Endothelial cell of umbilical vein (primary cell): ENCODE measurements at regions not wholly inside any gene's neighbourhood (a gene's known extent, or its start where the extent isn't known, plus 50 kb on each side); places are given as distances from the start of the nearest gene placed in this dataset.

ENCODE experiments used
- BruUV-seq: library from RNA; stranded (reverse); fragments of 400-500 nt; replicated peaks from 2 replicates; lab custom pipeline; 2021; lab: Mats Ljungman, UMichigan
- CTCF ChIA-PET: fragments of 300-600, 350-600 bp; sonication (Branson Sonifier 250); formaldehyde crosslinking; loops from one replicate; lab custom pipeline; 2021; ENCODE audit warnings: antibody characterized with exemption, inconsistent platforms; lab: Charles Lee
- POLR2A ChIA-PET: fragments of 300-600, 350-600 bp; sonication (Branson Sonifier 250); formaldehyde crosslinking; loops from one replicate; lab custom pipeline; 2021; ENCODE audit warnings: antibody characterized with exemption, inconsistent platforms; lab: Charles Lee
- DNase-seq: peaks from one replicate; pipeline ENCODE4 v3.0.0-alpha.2; 2011; ENCODE audit warnings: low read depth, low spot score
- FAIRE-seq: peaks from 2 replicates; lab custom pipeline; 2011; peaks lifted over from hg19 to GRCh38; lab: Jason Lieb, UNC
- H2AFZ ChIP-seq: 2 replicates; pipeline ENCODE4 v1.6.0; 2012; ENCODE audit warnings: low read depth, low read length, control low read depth, inconsistent platforms
- H3K27ac ChIP-seq: 2 replicates; pipeline ENCODE4 v1.5.1; 2011; ENCODE audit warnings: low read depth, mild to moderate bottlenecking, control low read depth, low read length, moderate library complexity; ENCODE audit not compliant: insufficient read depth
- H3K27me3 ChIP-seq, 2 experiments: 2 replicates each; pipeline versions ENCODE4 v1.6.0 to v1.6.1; 2011; ENCODE audit warnings: low read length in 2 of 2, mixed read lengths in 1 of 2; ENCODE audit not compliant: control insufficient read depth in 2 of 2, insufficient read depth in 2 of 2
- H3K36me3 ChIP-seq, 2 experiments: 2 replicates in 1 of 2; 3 replicates in 1 of 2; pipeline ENCODE4 v1.5.1; 2011; ENCODE audit warnings: low read length in 2 of 2, mild to moderate bottlenecking in 1 of 2, moderate library complexity in 1 of 2; ENCODE audit not compliant: control insufficient read depth in 2 of 2, insufficient read depth in 2 of 2; ENCODE audit errors: extremely low read depth in 1 of 2
- H3K4me1 ChIP-seq: 3 replicates; pipeline ENCODE4 v1.5.1; 2011; ENCODE audit warnings: mild to moderate bottlenecking, low read length; ENCODE audit not compliant: control insufficient read depth, insufficient read depth; ENCODE audit errors: extremely low read depth
- H3K4me2 ChIP-seq: 2 replicates; pipeline ENCODE4 v1.6.1; 2011; ENCODE audit warnings: low read length, control low read depth, mixed read lengths; ENCODE audit not compliant: insufficient read depth
- H3K4me3 ChIP-seq, 3 experiments: fragments of 200-600 bp in 1 of 3; sonication (generic), shearing (Covaris generic) in 1 of 3; replicated peaks in 1 of 3; 2 replicates each; pipeline ENCODE4 v1.5.1; 2011 to 2016; ENCODE audit warnings: control low read depth in 3 of 3, low read length in 3 of 3, mild to moderate bottlenecking in 2 of 3, inconsistent platforms in 1 of 3, low read depth in 1 of 3, moderate library complexity in 1 of 3; ENCODE audit not compliant: insufficient read depth in 1 of 3
- H3K79me2 ChIP-seq: 2 replicates; pipeline ENCODE4 v1.6.0; 2012; ENCODE audit warnings: low read length, inconsistent platforms; ENCODE audit not compliant: control insufficient read depth, insufficient read depth
- H3K9ac ChIP-seq: replicated peaks from 2 replicates; pipeline ENCODE3; 2011; ENCODE audit warnings: low read length, control low read depth; ENCODE audit not compliant: insufficient read depth; ENCODE audit errors: extremely low read depth
- H3K9me1 ChIP-seq: replicated peaks from 3 replicates; pipeline ENCODE4 v1.6.0; 2011; ENCODE audit warnings: mild to moderate bottlenecking, low read length; ENCODE audit not compliant: control insufficient read depth, insufficient read depth; ENCODE audit errors: extremely low read depth
- H3K9me3 ChIP-seq: replicated peaks from 2 replicates; pipeline ENCODE4 v1.5.1; 2012; ENCODE audit warnings: low read length, inconsistent platforms; ENCODE audit not compliant: control insufficient read depth, insufficient read depth
- H4K20me1 ChIP-seq: replicated peaks from 2 replicates; pipeline ENCODE3; 2011; ENCODE audit warnings: mild to moderate bottlenecking, low read length; ENCODE audit not compliant: control insufficient read depth, insufficient read depth; ENCODE audit errors: extremely low read depth
- EZH2 ChIP-seq: IDR thresholded peaks from 2 replicates; pipeline ENCODE4 v1.6.1; 2012; ENCODE audit warnings: borderline replicate concordance, low read depth, mild to moderate bottlenecking, moderate library complexity, low read length, inconsistent platforms; ENCODE audit not compliant: severe bottlenecking
- FOS ChIP-seq: IDR thresholded peaks from 2 replicates; pipeline ENCODE4 v1.6.1; 2011; ENCODE audit warnings: mild to moderate bottlenecking, low read length, moderate library complexity, borderline replicate concordance; ENCODE audit not compliant: insufficient read depth
- GATA2 ChIP-seq: IDR thresholded peaks from 2 replicates; pipeline ENCODE4 v1.7.0; 2011; ENCODE audit warnings: low read depth, mild to moderate bottlenecking, moderate library complexity, mixed read lengths, low read length; ENCODE audit not compliant: insufficient read length, insufficient read depth
- JUN ChIP-seq: IDR thresholded peaks from 2 replicates; pipeline ENCODE4 v1.6.1; 2011; ENCODE audit warnings: borderline replicate concordance, low read depth; ENCODE audit not compliant: insufficient read length, insufficient read depth
- MAX ChIP-seq: IDR thresholded peaks from 2 replicates; pipeline ENCODE4 v1.6.1; 2011; ENCODE audit not compliant: insufficient read depth, insufficient read length
- MYC ChIP-seq: IDR thresholded peaks from one replicate; pipeline ENCODE4 v1.6.1; 2011; ENCODE audit warnings: mild to moderate bottlenecking, low read depth, low read length
- POLR2A ChIP-seq: IDR thresholded peaks from 2 replicates; pipeline ENCODE4 v1.6.1; 2012; ENCODE audit warnings: low read depth, mild to moderate bottlenecking, control low read depth, low read length
- POLR2AphosphoS5 ChIP-seq: IDR thresholded peaks from 2 replicates; pipeline ENCODE4 v1.6.1; 2012; ENCODE audit warnings: low read depth, mild to moderate bottlenecking, control low read depth, low read length, moderate library complexity; ENCODE audit not compliant: insufficient read depth
- dilution Hi-C: fragments of 300-500 bp; cut with MboI; formaldehyde crosslinking; loops from one replicate; pipeline ENCODE4 v1.15.0; 2019; ENCODE audit warnings: low sequenced_read_pairs; ENCODE audit not compliant: extremely low pct_ligation_motif_present
- intact Hi-C: fragments of 100-400 bp; cut with micrococcal nuclease; formaldehyde crosslinking; loops from one replicate; pipeline ENCODE4 v1.10.0; 2022
- TF ChIP-seq, protein P1 (sequence below), 2 donors: IDR thresholded peaks; 1 replicate in 1 of 2; 2 replicates in 1 of 2; pipeline ENCODE4 v1.5.1; 2011; ENCODE audit warnings: low read length in 2 of 2, mild to moderate bottlenecking in 2 of 2, moderate library complexity in 2 of 2, control low read depth in 1 of 2, inconsistent platforms in 1 of 2, low read depth in 1 of 2; ENCODE audit not compliant: insufficient read depth in 1 of 2; ENCODE audit errors: extremely low read depth in 1 of 2

DNA sequence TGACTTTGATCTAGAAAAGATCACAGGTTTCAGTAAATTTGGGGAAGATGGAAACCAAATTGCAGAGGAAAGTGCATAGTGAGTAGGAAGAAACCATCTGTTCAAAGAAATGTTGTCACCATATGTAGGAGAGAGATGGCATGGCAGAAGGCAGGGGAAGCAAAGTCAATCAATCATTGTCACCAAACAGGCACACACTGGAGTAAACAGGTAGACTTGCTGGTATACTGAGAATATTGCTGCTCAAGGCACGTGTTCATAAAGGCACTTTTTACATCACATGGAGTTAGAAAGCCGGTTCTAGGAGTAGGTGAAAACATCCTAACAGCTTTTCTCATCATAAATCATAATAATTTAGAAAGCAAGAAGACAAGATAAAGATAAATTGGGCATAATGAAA is 550.5 kb upstream of the FAT1 start:
- BruUV-seq, result no TSS peak

More for the DNA sequence above, 550.5 kb upstream of the FAT1 start:
- Histone ChIP-seq H3K27me3 (no peaks in the 10 kb centered on the region), H3K9ac (no peak overlapping the region), H3K4me1 (no peaks in the 10 kb centered on the region), H3K79me2 (no peaks in the 10 kb centered on the region), H3K27ac (no peak overlapping the region), H3K4me3 (no peak overlapping the region), H3K36me3 (no peaks in the 10 kb centered on the region), H3K9me1 (no peaks in the 10 kb centered on the region), H4K20me1 (no peaks in the 10 kb centered on the region), H3K9me3 (no peaks in the 10 kb centered on the region), H2AFZ (no peak overlapping the region), H3K4me2 (no peak overlapping the region)
- POLR2A ChIA-PET, result no interaction called here
- CTCF ChIA-PET, result no interaction called here
- intact Hi-C loops, result no loop called here
- dilution Hi-C loops, result no loop called here
- FAIRE-seq (no peak), DNase-seq (no peak)
- TF ChIP-seq, protein P1, sequence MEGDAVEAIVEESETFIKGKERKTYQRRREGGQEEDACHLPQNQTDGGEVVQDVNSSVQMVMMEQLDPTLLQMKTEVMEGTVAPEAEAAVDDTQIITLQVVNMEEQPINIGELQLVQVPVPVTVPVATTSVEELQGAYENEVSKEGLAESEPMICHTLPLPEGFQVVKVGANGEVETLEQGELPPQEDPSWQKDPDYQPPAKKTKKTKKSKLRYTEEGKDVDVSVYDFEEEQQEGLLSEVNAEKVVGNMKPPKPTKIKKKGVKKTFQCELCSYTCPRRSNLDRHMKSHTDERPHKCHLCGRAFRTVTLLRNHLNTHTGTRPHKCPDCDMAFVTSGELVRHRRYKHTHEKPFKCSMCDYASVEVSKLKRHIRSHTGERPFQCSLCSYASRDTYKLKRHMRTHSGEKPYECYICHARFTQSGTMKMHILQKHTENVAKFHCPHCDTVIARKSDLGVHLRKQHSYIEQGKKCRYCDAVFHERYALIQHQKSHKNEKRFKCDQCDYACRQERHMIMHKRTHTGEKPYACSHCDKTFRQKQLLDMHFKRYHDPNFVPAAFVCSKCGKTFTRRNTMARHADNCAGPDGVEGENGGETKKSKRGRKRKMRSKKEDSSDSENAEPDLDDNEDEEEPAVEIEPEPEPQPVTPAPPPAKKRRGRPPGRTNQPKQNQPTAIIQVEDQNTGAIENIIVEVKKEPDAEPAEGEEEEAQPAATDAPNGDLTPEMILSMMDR (IDR thresholded peaks at IDR 0.05; ENCODE audit: extremely low read depth in 1 of 2, insufficient read depth in 1 of 2, low read depth in 1 of 2, low read length in 2 of 2), result no peak
- no peak for TF ChIP-seq MYC
- TF ChIP-seq MAX, result no peak
- TF ChIP-seq POLR2AphosphoS5, result no peak
- no peak for TF ChIP-seq POLR2A
- TF ChIP-seq EZH2, result no peak
- no peak for TF ChIP-seq GATA2
- TF ChIP-seq JUN, result no peak
- TF ChIP-seq FOS, result no peak
